ENCODE measurements at regions not wholly inside any gene's neighbourhood (a gene's known extent, or its start where the extent isn't known, plus 50 kb on each side); places are given as distances from the start of the nearest gene placed in this dataset.

DNA sequence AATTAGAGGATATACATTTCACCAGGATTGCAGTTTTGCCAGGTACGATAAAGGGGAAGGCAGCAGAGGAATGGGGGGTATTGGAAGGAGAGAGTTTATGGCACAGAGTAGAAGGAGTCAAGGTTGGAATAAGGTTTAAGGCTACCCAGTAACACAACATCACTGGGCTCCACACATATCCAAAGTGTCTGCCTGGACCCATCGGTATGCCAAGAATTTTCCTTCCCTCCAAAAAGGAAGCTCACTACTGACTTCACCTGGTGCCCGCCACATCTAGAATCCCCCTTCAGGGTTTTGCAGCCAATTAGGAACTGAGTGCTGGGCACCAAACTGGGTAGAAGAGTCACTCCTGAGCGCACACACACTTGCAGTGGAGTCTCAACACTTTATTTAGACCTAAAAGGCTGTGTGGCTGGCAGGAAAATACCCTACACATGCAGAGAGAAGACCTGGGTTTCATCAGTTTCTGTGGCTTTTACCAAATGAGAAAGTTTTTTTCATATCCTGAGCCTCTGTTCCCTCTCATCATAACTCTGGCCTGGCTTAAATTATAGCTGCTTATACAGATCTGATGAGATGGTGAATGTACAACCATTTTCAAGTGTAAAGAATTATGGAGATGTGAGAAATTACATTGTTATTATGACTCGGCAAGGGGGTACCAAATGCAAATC lies 190.8 kb upstream of the LPP start:
- intact Hi-C loops (cut with DNase I): no loop called here
- ATAC-seq: no peak
- Histone ChIP-seq H3K36me3 (no peaks in the 10 kb centered on the region), H3K27ac (peak overlapping the region; percentile 51), H3K4me1 (peaks cover 29% of the 10 kb centered on the region), H3K9me3 (no peaks in the 10 kb centered on the region), H3K4me3 (no peak overlapping the region), H3K27me3 (ENCODE audit: low read depth) (no peaks in the 10 kb centered on the region)
- TF ChIP-seq, protein P1, sequence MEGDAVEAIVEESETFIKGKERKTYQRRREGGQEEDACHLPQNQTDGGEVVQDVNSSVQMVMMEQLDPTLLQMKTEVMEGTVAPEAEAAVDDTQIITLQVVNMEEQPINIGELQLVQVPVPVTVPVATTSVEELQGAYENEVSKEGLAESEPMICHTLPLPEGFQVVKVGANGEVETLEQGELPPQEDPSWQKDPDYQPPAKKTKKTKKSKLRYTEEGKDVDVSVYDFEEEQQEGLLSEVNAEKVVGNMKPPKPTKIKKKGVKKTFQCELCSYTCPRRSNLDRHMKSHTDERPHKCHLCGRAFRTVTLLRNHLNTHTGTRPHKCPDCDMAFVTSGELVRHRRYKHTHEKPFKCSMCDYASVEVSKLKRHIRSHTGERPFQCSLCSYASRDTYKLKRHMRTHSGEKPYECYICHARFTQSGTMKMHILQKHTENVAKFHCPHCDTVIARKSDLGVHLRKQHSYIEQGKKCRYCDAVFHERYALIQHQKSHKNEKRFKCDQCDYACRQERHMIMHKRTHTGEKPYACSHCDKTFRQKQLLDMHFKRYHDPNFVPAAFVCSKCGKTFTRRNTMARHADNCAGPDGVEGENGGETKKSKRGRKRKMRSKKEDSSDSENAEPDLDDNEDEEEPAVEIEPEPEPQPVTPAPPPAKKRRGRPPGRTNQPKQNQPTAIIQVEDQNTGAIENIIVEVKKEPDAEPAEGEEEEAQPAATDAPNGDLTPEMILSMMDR (IDR thresholded peaks at IDR 0.05): no peak
- DNase-seq: no peak

DNA sequence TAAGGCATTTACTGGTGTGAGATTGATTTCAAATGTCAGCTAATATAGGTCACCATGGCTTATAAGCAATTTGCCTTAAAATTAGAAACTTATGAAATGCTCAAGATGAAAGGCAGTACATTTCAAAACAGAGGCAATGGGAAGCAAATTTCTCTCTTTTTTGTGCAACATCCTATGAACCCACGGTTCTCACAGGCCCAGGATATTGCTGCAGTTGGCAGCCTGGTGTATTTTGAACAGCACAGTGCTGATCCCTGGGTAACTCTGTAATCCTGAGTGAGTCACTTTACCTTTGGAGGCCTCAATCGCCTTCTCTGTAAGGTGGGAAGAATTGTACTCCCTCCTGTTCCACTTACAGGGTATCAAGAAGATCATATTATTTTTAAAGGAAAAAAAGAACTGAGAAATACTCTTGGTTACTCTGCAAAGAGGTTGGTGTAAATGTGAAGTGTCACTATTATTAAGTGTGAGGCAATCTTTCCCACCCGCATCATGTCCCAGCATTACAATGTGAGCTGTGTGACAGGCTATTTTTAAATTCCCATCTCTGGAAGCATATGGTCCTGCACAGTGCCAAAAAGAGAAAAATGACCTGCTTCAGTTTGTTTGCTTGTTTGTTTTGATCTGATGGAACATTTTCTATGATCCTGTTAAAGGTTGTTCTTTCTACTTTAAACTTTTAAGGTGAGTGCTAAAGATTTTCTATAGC lies 190.1 kb upstream of the LPP start:
- peaks cover 27% of the 10 kb centered on the region for H3K4me1 ChIP-seq
- TF ChIP-seq, protein P1 (IDR thresholded peaks at IDR 0.05): no peak
- ATAC-seq (peak; percentile 59 to 68), DNase-seq (no peak)
- H3K9me3 ChIP-seq: no peaks in the 10 kb centered on the region
- peak overlapping the region; percentile 51 for H3K27ac ChIP-seq
- no peak overlapping the region for H3K4me3 ChIP-seq
- intact Hi-C loops (cut with DNase I): no loop called here
- no peaks in the 10 kb centered on the region for H3K27me3 ChIP-seq (ENCODE audit: low read depth)
- H3K36me3 ChIP-seq: no peaks in the 10 kb centered on the region

DNA sequence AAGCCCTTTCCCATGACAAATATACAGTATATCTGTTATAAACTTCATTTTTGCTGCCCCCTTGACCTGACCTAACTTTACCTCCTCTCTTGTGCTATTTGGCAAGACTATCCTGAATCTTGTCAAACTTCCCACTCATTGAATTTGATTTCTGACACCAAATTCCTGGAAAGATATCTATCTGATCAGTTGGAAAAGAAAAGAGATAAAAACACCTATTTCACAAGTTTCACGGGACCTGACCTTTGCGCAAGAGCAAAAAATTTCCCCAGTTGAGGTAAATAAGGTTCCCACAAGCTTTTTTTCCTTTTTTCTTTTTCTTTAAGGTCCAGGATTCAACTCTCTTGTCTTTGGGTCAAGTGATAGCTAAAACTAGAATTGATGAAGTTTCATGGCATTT lies 189.2 kb upstream of the LPP start:
- Histone ChIP-seq H3K4me3 (no peak overlapping the region), H3K27ac (no peak overlapping the region), H3K4me1 (peaks cover 26% of the 10 kb centered on the region), H3K36me3 (no peaks in the 10 kb centered on the region), H3K9me3 (no peaks in the 10 kb centered on the region), H3K27me3 (ENCODE audit: low read depth) (no peaks in the 10 kb centered on the region)
- intact Hi-C loops (cut with DNase I): no loop called here
- no peak for ATAC-seq
- TF ChIP-seq, protein P1 (IDR thresholded peaks at IDR 0.05): no peak
- no peak for DNase-seq

DNA sequence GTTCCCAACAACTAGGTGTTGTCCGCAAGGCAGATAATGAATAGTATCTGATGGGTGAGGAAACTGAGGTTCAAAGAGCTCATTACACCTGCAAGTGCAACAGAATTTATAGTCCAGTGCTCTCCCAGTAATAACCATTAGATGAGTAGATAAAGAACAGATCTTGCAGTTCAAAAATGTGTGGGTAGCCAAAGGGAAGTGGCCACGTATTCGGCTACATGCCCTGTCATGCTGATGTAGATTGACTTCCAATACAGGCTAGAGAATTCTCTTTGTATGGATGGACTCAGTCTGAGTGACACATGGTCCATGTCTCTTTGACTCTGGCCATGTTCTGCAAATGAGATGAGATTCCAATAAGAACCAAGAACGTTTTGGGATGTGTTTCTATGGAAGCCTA lies 187.9 kb upstream of the LPP start:
- ATAC-seq (no peak), DNase-seq (no peak)
- Histone ChIP-seq H3K36me3 (no peaks in the 10 kb centered on the region), H3K4me1 (peaks cover 26% of the 10 kb centered on the region), H3K27ac (no peak overlapping the region), H3K27me3 (ENCODE audit: low read depth) (no peaks in the 10 kb centered on the region), H3K4me3 (no peak overlapping the region), H3K9me3 (no peaks in the 10 kb centered on the region)
- TF ChIP-seq, protein P1 (IDR thresholded peaks at IDR 0.05): no peak
- intact Hi-C loops (cut with DNase I): no loop called here

DNA sequence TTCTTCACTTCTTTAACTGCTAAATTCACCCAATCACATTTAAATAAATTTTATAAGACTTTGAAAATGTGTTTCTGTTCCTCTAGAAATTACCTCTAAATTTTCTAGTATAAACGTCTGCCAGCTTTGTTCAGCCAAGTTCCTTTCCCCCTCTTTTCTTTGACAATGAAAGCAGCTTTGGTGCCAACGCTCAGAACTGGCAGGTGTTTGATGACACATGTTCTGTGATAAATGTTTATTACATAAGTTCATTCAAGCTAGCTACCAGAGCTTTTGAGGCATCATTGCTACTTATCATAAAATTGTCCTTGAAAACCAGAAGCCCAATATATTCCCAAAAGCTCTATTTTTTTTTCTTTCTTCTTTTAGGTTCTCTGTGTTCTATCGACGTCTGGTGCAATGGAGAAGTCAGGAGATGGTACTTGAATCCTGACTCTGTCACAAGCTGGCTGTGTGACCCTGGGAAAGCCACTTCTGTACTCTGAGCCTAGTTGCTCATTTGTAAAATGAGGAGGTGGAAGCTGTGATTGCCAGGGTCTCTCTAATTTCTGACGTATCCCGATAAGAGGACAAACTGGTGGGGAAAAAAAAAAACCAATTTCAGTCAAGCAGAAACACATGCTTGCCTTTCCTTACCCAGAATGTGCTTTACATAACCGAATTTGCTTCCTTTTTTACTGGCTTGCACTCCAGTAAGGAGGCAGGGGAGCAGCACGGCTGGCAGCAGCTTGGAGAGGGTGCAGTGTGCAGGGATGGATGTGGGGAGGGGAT lies 187.1 kb upstream of the LPP start:
- Histone ChIP-seq H3K4me1 (peaks cover 26% of the 10 kb centered on the region), H3K4me3 (no peak overlapping the region), H3K27ac (no peak overlapping the region), H3K9me3 (no peaks in the 10 kb centered on the region), H3K36me3 (no peaks in the 10 kb centered on the region), H3K27me3 (ENCODE audit: low read depth) (no peaks in the 10 kb centered on the region)
- ATAC-seq (no peak), DNase-seq (no peak)
- intact Hi-C loops (cut with DNase I): no loop called here
- TF ChIP-seq, protein P1 (IDR thresholded peaks at IDR 0.05): no peak

All from lower lobe of right lung (tissue), 2 donors.